ENCODE measurements at regions not wholly inside any gene's neighbourhood (a gene's known extent, or its start where the extent isn't known, plus 50 kb on each side); places are given as distances from the start of the nearest gene placed in this dataset.

- TF ChIP-seq CTCF (IDR thresholded peaks at IDR 0.05) (no peak), POLR2AphosphoS5 (IDR thresholded peaks at IDR 0.05) (no peak)
Observed at GRCh38 chr21:26759731-26760130, 85.5 kb downstream of the ADAMTS1 start.
